GM23338 (cell line): ENCODE measurements at regions not wholly inside any gene's neighbourhood (a gene's known extent, or its start where the extent isn't known, plus 50 kb on each side); places are given as distances from the start of the nearest gene placed in this dataset.

Experiments used
- ATAC-seq: fragments of 200-7000 bp; cut with Tn5 transposase; 3 replicates; pipeline ENCODE4 v1.9.1; 2020
- DNase-seq: peaks from one replicate; pipeline ENCODE4 v3.0.0-alpha.2; 2015; ENCODE audit warnings: low spot score
- H2AFZ ChIP-seq: fragments of 200-600 bp; sonication (generic); 2 replicates; pipeline ENCODE4 v1.8.0; 2016; ENCODE audit warnings: antibody characterized with exemption, mild to moderate bottlenecking, moderate library complexity
- H3F3A ChIP-seq: fragments of 200-600 bp; sonication (generic); replicated peaks from 2 replicates; pipeline ENCODE4 v1.8.0; 2017; ENCODE audit warnings: antibody characterized with exemption, mixed run types, low read depth
- H3K27ac ChIP-seq: fragments of 200-600 bp; sonication (generic); 2 replicates; pipeline ENCODE4 v1.6.1; 2016; ENCODE audit warnings: low read depth
- H3K27me3 ChIP-seq: fragments of 200-600 bp; sonication (generic); 2 replicates; pipeline ENCODE4 v1.8.0; 2016; ENCODE audit warnings: mild to moderate bottlenecking, mixed run types, moderate library complexity; ENCODE audit not compliant: insufficient read depth
- H3K36me3 ChIP-seq: fragments of 200-600 bp; sonication (generic); 2 replicates; pipeline ENCODE4 v1.8.0; 2016; ENCODE audit warnings: mild to moderate bottlenecking; ENCODE audit not compliant: insufficient read depth
- H3K4me1 ChIP-seq: fragments of 200-600 bp; sonication (generic); 2 replicates; pipeline ENCODE4 v1.8.0; 2016; ENCODE audit warnings: mild to moderate bottlenecking, moderate library complexity; ENCODE audit not compliant: insufficient read depth
- H3K4me2 ChIP-seq: fragments of 200-600 bp; sonication (generic); 2 replicates; pipeline ENCODE4 v1.7.1; 2017; ENCODE audit warnings: mixed run types
- H3K4me3 ChIP-seq: fragments of 200-600 bp; sonication (generic); 2 replicates; pipeline ENCODE4 v1.6.1; 2016; ENCODE audit warnings: mixed run types
- H3K79me2 ChIP-seq: fragments of 200-600 bp; sonication (generic); replicated peaks from 2 replicates; pipeline ENCODE4 v1.8.0; 2017; ENCODE audit warnings: mild to moderate bottlenecking; ENCODE audit not compliant: insufficient read depth
- H3K9me2 ChIP-seq: fragments of 200-600 bp; sonication (generic); 2 replicates; pipeline ENCODE4 v1.8.0; 2017; ENCODE audit not compliant: insufficient read depth
- H4K20me1 ChIP-seq: fragments of 200-600 bp; sonication (generic); replicated peaks from 2 replicates; pipeline ENCODE4 v1.8.0; 2017; ENCODE audit warnings: mild to moderate bottlenecking; ENCODE audit not compliant: insufficient read depth
- H3K27ac Mint-ChIP-seq: 2 replicates; pipeline ENCODE4 v1.8.0; 2020; ENCODE audit warnings: inconsistent platforms, mild to moderate bottlenecking, moderate library complexity, mixed read lengths
- H3K27me3 Mint-ChIP-seq: 3 replicates; pipeline ENCODE4 v1.8.0; 2022; ENCODE audit warnings: low read depth, mild to moderate bottlenecking, moderate library complexity, mixed read lengths, inconsistent platforms; ENCODE audit not compliant: insufficient read depth, poor library complexity
- H3K36me3 Mint-ChIP-seq: 3 replicates; pipeline ENCODE4 v1.8.0; 2021; ENCODE audit warnings: low read depth, mild to moderate bottlenecking, inconsistent platforms, moderate library complexity, mixed read lengths
- H3K4me1 Mint-ChIP-seq: 3 replicates; pipeline ENCODE4 v1.8.0; 2020; ENCODE audit warnings: mild to moderate bottlenecking, inconsistent platforms, mixed read lengths
- H3K4me3 Mint-ChIP-seq: 3 replicates; pipeline ENCODE4 v1.8.0; 2021; ENCODE audit warnings: moderate library complexity, mild to moderate bottlenecking, inconsistent platforms, mixed read lengths
- H3K9me3 Mint-ChIP-seq: 3 replicates; pipeline ENCODE4 v1.8.0; 2020; ENCODE audit warnings: moderate library complexity, mild to moderate bottlenecking, inconsistent platforms, mixed read lengths
- CREB1 ChIP-seq: fragments of 250-450 bp; sonication (Bioruptor Pico); IDR thresholded peaks from 2 replicates; pipeline ENCODE4 v1.5.0; 2020; ENCODE audit warnings: low read depth, mild to moderate bottlenecking, moderate library complexity
- CTCF ChIP-seq, 2 experiments: fragments of 200-600 bp in 1 of 2; sonication (generic) in 1 of 2; conservative IDR thresholded peaks; 2 replicates each; pipeline versions ENCODE4 v1.5.1 to v1.6.1; 2016 to 2017; ENCODE audit warnings: antibody characterized with exemption in 2 of 2, low read depth in 2 of 2, mild to moderate bottlenecking in 2 of 2, moderate library complexity in 1 of 2
- EZH2phosphoT487 ChIP-seq: fragments of 200-600 bp; sonication (generic); IDR thresholded peaks from one replicate; pipeline ENCODE4 v1.8.1; 2018; ENCODE audit warnings: antibody characterized with exemption; ENCODE audit not compliant: unreplicated experiment
- STAT1 ChIP-seq: IDR thresholded peaks from one replicate; pipeline ENCODE4 v1.6.1; 2016; ENCODE audit warnings: antibody characterized with exemption; ENCODE audit not compliant: unreplicated experiment
- ZNF114 ChIP-seq: fragments of 250-450 bp; sonication (Bioruptor Pico); IDR thresholded peaks from 2 replicates; pipeline ENCODE4 v1.5.0; 2020; ENCODE audit warnings: mild to moderate bottlenecking, moderate library complexity
- ZNF331 ChIP-seq: fragments of 250-450 bp; sonication (Bioruptor Pico); IDR thresholded peaks from 2 replicates; pipeline ENCODE4 v1.5.0; 2020; ENCODE audit warnings: low read depth, mild to moderate bottlenecking, moderate library complexity
- ZNF462 ChIP-seq: fragments of 250-450 bp; sonication (Bioruptor Pico); IDR thresholded peaks from 2 replicates; pipeline ENCODE4 v1.5.0; 2020; ENCODE audit warnings: mild to moderate bottlenecking, moderate library complexity

GRCh38 chr9:82893549-82893948, 169.4 kb downstream of the RASEF start (continued):
- TF ChIP-seq ZNF462 (CRISPR knock-in tag) (no peak), CREB1 (CRISPR knock-in tag) (no peak)

GRCh38 chr9:82894548-82894947, 168.4 kb downstream of the RASEF start:
- Mint-ChIP-seq H3K36me3 (peaks cover 17% of the 10 kb centered on the region; the same call in 2 of the 3 replicates), H3K27me3 (no peaks in the 10 kb centered on the region), H3K4me1 (peaks cover 11% of the 10 kb centered on the region), H3K9me3 (peaks cover 10% of the 10 kb centered on the region; the same call in 2 of the 3 replicates), H3K27ac (no peak overlapping the region), H3K4me3 (no peak overlapping the region)
- no peak overlapping the region for H3K4me3 ChIP-seq
- DNase-seq (no peak), ATAC-seq (no peak)
- no peaks in the 10 kb centered on the region for H3K27me3 ChIP-seq
- H4K20me1 ChIP-seq, result no peaks in the 10 kb centered on the region
- H3F3A ChIP-seq, result 0 out of 2 replicates have a peak, but pooled peaks cover 3% of the 10 kb centered on the region
- peaks cover 59% of the 10 kb centered on the region for H3K9me2 ChIP-seq
- H2AFZ ChIP-seq, result no peak overlapping the region
- no peak overlapping the region for H3K27ac ChIP-seq
- no peak for TF ChIP-seq EZH2phosphoT487
- no peak for TF ChIP-seq STAT1
- no peak for TF ChIP-seq CTCF (conservative IDR thresholded peaks at IDR 0.05; ENCODE audit: low read depth in 2 of 2)
- no peak for TF ChIP-seq ZNF331
- no peak for TF ChIP-seq ZNF114 (CRISPR knock-in tag)
- H3K4me1 ChIP-seq, result peaks cover 24% of the 10 kb centered on the region
- no peak overlapping the region for H3K4me2 ChIP-seq
- no peaks in the 10 kb centered on the region; the same call in none of the 2 replicates for H3K36me3 ChIP-seq
- no peaks in the 10 kb centered on the region for H3K79me2 ChIP-seq
